ENCODE measurements at regions not wholly inside any gene's neighbourhood (a gene's known extent, or its start where the extent isn't known, plus 50 kb on each side); places are given as distances from the start of the nearest gene placed in this dataset.

- H3K4me1 ChIP-seq: no peaks in the 10 kb centered on the region
- no peak overlapping the region; a peak in 1 of 6 replicates for H3K27ac ChIP-seq
- ChIA-PET CTCF (no interaction called here), POLR2A (no interaction called here)
- no peak overlapping the region for H3K4me3 ChIP-seq
- H3K9me3 ChIP-seq: no peaks in the 10 kb centered on the region
- DNase-seq (ENCODE audit: low read depth in 1 of 2, low spot score in 1 of 2): no peak
- ATAC-seq: no peak
- 80% methylated on average over 3 of the region's 3 CpGs for WGBS (ENCODE audit: missing lambda C conversion rate)
- TF ChIP-seq HES2 (IDR thresholded peaks at IDR 0.05) (no peak), RNF2 (IDR thresholded peaks at IDR 0.05; ENCODE audit: borderline replicate concordance, low read depth) (no peak), EP300 (IDR thresholded peaks at IDR 0.05) (no peak), SREBF2 (IDR thresholded peaks at IDR 0.05) (no peak), HMGXB4 (CRISPR knock-in tag; IDR thresholded peaks at IDR 0.05; ENCODE audit: borderline replicate concordance) (no peak), JUN (IDR thresholded peaks at IDR 0.05) (no peak), CHD2 (IDR thresholded peaks at IDR 0.05; ENCODE audit: low read length, partially characterized antibody) (no peak), ZC3H11A (IDR thresholded peaks at IDR 0.05) (no peak), ATOH8 (CRISPR knock-in tag; IDR thresholded peaks at IDR 0.05; ENCODE audit: low read depth) (no peak), KDM5A (IDR thresholded peaks at IDR 0.05) (no peak), POLR2AphosphoS2 (conservative IDR thresholded peaks at IDR 0.05; ENCODE audit: low read length) (no peak), CTCF (IDR thresholded peaks at IDR 0.05) (no peak), TP53 (CRISPR knock-in tag; IDR thresholded peaks at IDR 0.05) (no peak), HEYL (CRISPR knock-in tag; IDR thresholded peaks at IDR 0.05) (no peak), FOSL2 (IDR thresholded peaks at IDR 0.05) (no peak), FOSL2 (CRISPR knock-in tag; IDR thresholded peaks at IDR 0.05) (no peak), MAX (IDR thresholded peaks at IDR 0.05) (no peak), HOXB5 (CRISPR knock-in tag; IDR thresholded peaks at IDR 0.05) (no peak), MAFK (IDR thresholded peaks at IDR 0.05; ENCODE audit: partially characterized antibody) (no peak), ZFP36 (IDR thresholded peaks at IDR 0.05; ENCODE audit: borderline replicate concordance, partially characterized antibody) (no peak)
- no peak for FAIRE-seq
- no peak overlapping the region for H3K4me2 ChIP-seq
These were observed 585.8 kb downstream of the GATA3 start for GRCh38 chr10:8640301-8640700.

GRCh38 chr10:8640878-8641277 is 586.4 kb downstream of the GATA3 start:
- ChIA-PET CTCF (no interaction called here), POLR2A (no interaction called here)
- Histone ChIP-seq H3K4me2 (no peak overlapping the region), H3K4me3 (no peak overlapping the region), H3K9me3 (no peaks in the 10 kb centered on the region), H3K4me1 (no peaks in the 10 kb centered on the region), H3K27ac (no peak overlapping the region; a peak in 1 of 6 replicates)
- no peak for FAIRE-seq
- DNase-seq (ENCODE audit: low read depth in 1 of 2, low spot score in 1 of 2): no peak
- no peak for ATAC-seq
- TF ChIP-seq HOXB5 (CRISPR knock-in tag; IDR thresholded peaks at IDR 0.05) (no peak), SMC3 (IDR thresholded peaks at IDR 0.05) (no peak), USF2 (IDR thresholded peaks at IDR 0.05) (no peak), HOXB13 (CRISPR knock-in tag; IDR thresholded peaks at IDR 0.05; ENCODE audit: low read depth) (no peak), CTCF (IDR thresholded peaks at IDR 0.05) (no peak), FOSL2 (IDR thresholded peaks at IDR 0.05) (no peak), FOSL2 (CRISPR knock-in tag; IDR thresholded peaks at IDR 0.05) (no peak), CEBPB (IDR thresholded peaks at IDR 0.05) (no peak), E2F6 (IDR thresholded peaks at IDR 0.05; ENCODE audit: borderline replicate concordance, low read depth) (no peak), ZSCAN20 (CRISPR knock-in tag; IDR thresholded peaks at IDR 0.05) (no peak), NFE2L2 (conservative IDR thresholded peaks at IDR 0.05; ENCODE audit: low read length) (no peak), PBX3 (IDR thresholded peaks at IDR 0.05) (no peak)
